GM21526 (cell line): ENCODE measurements at regions not wholly inside any gene's neighbourhood (a gene's known extent, or its start where the extent isn't known, plus 50 kb on each side); places are given as distances from the start of the nearest gene placed in this dataset.

ENCODE experiments used
- ATAC-seq: cut with Tn5 transposase; IDR thresholded peaks from one replicate; pipeline ENCODE4 v1.9.1; 2021; ENCODE audit warnings: moderate library complexity; ENCODE audit not compliant: unreplicated experiment, low FRiP score

DNA sequence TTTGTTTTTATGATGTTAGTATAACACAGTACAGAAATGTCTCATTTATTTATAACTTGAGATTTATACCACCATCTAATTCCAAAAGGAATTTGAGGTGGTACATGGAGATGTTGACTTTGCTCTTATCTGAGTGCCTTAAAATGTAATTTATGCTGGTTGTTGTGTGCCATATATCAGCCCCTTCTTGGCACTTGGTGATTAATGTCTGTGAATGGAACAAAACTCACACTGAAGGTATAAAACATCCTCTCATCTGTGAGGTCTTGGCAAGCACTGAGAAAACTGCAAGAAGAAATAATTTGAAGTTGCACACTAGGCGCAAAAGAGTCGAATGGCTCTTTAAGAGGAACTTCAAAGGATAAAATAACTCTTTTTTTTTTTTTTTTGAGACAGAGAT lies 240.4 kb downstream of the B3GLCT start:
- no peak for ATAC-seq

- no peak for ATAC-seq
Observed at GRCh38 chr13:31441800-31442510, 242.2 kb downstream of the B3GLCT start.

- no peak for ATAC-seq
Observed at GRCh38 chr13:31442571-31442970, 242.8 kb downstream of the B3GLCT start.

GRCh38 chr13:31444266-31444856 lies 244.6 kb downstream of the B3GLCT start:
- ATAC-seq, result no peak

GRCh38 chr13:31452525-31452924 lies 252.8 kb downstream of the B3GLCT start:
- ATAC-seq, result no peak

DNA sequence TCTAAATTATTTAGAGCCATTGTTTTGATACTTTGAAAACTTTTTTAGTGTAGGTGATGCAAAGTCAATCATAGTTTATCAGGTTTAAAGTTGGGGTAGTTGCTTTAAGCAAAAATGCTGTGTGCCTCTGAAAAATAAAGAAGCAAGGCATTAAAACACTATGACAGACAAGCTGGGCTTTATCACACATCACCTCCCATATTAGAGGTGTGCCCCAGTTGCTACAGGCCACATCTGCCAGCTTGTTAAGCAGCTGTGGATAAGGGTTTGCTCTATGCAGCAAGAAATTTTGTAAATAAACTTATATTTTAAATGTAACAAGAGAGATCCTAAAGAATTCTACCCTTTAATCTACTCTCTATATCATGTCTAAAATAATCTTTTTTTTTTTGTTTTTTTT lies 255.8 kb downstream of the B3GLCT start:
- ATAC-seq, result no peak

GRCh38 chr13:31456056-31456455 lies 256.3 kb downstream of the B3GLCT start:
- ATAC-seq, result no peak

GRCh38 chr13:31460061-31460460 lies 260.3 kb downstream of the B3GLCT start:
- no peak for ATAC-seq

DNA sequence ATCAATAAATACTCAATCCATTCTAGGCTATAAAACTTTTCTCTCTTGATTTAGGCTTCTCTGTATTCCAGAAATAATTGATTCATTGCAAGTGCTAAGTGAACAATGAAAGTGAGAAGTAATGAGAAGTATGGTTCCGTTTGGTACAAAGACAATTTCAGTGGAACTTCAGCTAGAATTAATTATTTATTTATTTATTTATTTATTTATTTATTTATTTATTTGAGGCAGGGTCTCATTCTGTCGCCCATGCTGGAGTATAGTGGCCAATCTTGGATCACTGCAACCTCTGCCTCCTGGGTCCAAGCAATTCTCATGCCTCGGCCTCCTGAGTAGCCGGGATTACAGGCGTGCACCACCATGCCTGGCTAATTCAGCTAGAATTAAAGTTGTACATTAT lies 262.1 kb downstream of the B3GLCT start:
- no peak for ATAC-seq

DNA sequence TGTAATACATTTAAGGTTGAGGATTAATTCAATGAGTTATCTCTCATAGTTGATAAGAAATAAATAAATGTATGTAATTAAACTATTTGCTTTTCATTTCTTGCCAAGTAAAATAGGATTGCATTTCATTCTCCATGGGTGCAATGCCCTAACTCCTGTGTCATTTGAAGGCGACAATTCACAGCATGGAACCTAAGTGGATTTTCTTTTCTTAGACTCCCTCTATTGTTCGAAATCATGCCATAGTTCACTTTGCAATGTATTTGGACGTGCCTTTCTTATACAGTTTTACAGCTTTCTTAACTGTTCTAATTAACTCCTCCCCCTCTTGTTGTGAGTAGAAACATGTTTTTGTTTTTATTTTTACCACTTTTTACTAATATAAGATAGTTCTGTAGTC lies 263.0 kb downstream of the B3GLCT start:
- no peak for ATAC-seq

- no peak for ATAC-seq
Observed at GRCh38 chr13:31468114-31468902, 268.5 kb downstream of the B3GLCT start.

GRCh38 chr13:31469377-31469776 lies 269.6 kb downstream of the B3GLCT start:
- no peak for ATAC-seq

DNA sequence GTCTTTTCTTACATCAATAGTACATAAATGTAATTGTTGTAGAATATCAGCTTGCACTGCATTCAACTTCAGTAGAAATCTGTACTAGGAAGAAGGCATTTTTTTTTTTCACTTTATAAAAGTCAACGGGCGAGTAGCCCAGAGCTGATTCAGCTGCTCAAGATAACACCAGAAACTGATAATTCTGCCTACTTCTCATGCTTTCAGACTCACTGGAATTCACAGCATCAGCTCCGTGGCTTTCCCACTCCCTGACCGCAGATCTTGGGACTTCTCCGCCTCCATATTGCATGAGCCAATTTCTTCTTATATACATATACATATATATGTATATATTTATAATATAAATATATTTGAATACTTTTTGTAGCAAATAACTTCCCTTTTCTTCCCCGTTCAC lies 263.1 kb upstream of the RXFP2 start:
- no peak for ATAC-seq

GRCh38 chr13:31476753-31477152 lies 262.6 kb upstream of the RXFP2 start:
- ATAC-seq, result no peak

DNA sequence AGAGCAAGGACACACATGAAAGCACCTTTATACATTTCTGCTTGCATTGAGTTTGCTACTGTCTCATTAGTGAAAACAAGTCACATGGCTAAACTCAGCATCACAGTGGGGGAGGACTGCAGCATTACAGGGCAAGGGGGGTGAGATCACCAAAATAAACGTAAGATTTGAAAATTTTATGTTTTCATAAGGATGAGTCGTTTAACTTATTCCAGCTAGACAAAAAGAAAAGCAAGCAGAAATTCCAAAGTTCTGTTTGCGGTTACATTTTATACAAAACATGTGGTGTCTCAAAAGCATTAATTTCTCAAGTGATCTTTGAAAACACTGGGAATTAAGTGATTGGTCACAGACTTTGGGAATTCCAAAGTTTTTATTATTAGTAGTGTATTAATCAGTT lies 261.4 kb upstream of the RXFP2 start:
- ATAC-seq, result no peak

- no peak for ATAC-seq
Observed at GRCh38 chr13:31485183-31485582, 254.1 kb upstream of the RXFP2 start.

GRCh38 chr13:31485651-31486051 lies 253.7 kb upstream of the RXFP2 start:
- ATAC-seq, result no peak

DNA sequence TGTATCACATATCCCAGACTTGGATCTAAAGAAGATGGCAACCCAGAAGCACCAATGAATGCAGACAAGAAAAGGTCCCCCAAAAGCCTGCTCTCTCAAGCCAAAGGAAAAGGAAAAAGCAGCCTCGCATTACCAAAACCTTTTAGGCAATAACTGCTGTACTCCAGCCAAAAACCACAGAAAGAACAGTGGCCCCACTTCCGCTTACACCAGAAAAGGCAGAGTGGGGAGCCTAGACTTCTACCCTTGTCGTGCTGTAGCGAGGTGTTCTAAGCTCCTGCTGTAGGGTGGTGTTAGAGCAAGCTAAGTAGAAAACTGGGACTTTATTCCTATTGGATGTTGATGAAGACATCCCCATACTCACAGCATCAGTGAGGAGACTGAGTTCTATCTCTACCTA lies 244.0 kb upstream of the RXFP2 start:
- ATAC-seq, result no peak

- ATAC-seq, result no peak
Observed at GRCh38 chr13:31499274-31499673, 240.1 kb upstream of the RXFP2 start.

- no peak for ATAC-seq
Observed at GRCh38 chr13:31503626-31504025, 235.7 kb upstream of the RXFP2 start.

DNA sequence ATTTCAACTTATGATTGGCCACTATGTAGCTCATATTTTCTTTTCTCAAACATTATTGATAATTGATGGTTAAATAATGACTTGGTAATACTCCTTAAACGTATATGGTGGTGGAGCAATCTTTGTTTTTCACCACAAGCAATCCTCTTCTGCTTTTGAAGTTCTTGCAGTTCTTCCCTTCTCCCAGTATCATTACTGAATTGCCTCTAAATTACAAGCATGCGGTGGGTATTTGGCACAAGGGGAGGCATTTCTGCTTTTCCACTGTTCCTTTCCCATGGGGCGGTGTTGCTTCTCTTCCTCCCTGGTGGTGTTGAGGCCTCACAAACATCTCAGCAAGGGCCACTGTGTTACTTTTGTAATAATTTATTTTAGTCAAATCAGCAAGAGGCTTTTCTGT lies 234.4 kb upstream of the RXFP2 start:
- no peak for ATAC-seq

DNA sequence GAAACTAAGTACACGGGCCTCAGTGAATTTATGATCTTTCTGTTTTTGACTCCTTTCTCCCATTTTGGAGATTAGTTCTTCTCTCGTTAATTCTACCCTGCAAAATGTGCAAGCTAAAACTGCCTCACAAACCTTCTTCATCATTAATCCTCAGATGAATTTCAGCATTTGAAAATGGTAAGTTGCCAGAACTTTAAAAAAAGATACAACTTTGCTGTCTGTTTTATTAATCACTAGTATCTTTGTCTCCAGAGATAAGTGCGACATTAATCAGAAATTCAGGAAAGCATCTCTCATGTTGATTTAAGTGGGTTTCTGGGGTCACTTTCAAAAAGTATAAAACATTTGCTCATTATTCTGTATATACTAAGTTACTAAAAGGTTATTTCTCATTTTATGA lies 227.0 kb upstream of the RXFP2 start:
- ATAC-seq, result no peak
